Neural cell (in vitro differentiated cells): ENCODE measurements at regions not wholly inside any gene's neighbourhood (a gene's known extent, or its start where the extent isn't known, plus 50 kb on each side); places are given as distances from the start of the nearest gene placed in this dataset.

ENCODE experiments used
- EP300 ChIP-seq: fragments of 450-650 bp; conservative IDR thresholded peaks from 2 replicates; pipeline ENCODE4 v1.6.1; 2014; ENCODE audit warnings: antibody characterized with exemption, mild to moderate bottlenecking, moderate library complexity; ENCODE audit not compliant: poor library complexity, severe bottlenecking
- EZH2 ChIP-seq: fragments of 200-600, 300-800 bp; shearing (Covaris generic), sonication (generic); IDR thresholded peaks from 2 replicates; pipeline ENCODE4 v1.6.1; 2014; ENCODE audit warnings: antibody characterized with exemption, low read length, borderline replicate concordance, mild to moderate bottlenecking; ENCODE audit not compliant: insufficient read depth, poor library complexity, severe bottlenecking
- MXI1 ChIP-seq: fragments of 450-650 bp; conservative IDR thresholded peaks from 2 replicates; pipeline ENCODE4 v1.6.1; 2014; ENCODE audit warnings: antibody characterized with exemption, mild to moderate bottlenecking; ENCODE audit not compliant: poor library complexity, severe bottlenecking
- POLR2AphosphoS5 ChIP-seq: IDR thresholded peaks from 2 replicates; pipeline ENCODE4 v1.6.1; 2012
- TF ChIP-seq, protein P1 (sequence below): fragments of 450-650 bp; IDR thresholded peaks from 2 replicates; pipeline ENCODE4 v1.5.1; 2014; ENCODE audit warnings: antibody characterized with exemption, mild to moderate bottlenecking, moderate library complexity; ENCODE audit not compliant: poor library complexity, severe bottlenecking
- TF ChIP-seq, protein P2 (sequence below): IDR thresholded peaks from 2 replicates; pipeline ENCODE4 v1.6.1; 2012; ENCODE audit warnings: borderline replicate concordance

DNA sequence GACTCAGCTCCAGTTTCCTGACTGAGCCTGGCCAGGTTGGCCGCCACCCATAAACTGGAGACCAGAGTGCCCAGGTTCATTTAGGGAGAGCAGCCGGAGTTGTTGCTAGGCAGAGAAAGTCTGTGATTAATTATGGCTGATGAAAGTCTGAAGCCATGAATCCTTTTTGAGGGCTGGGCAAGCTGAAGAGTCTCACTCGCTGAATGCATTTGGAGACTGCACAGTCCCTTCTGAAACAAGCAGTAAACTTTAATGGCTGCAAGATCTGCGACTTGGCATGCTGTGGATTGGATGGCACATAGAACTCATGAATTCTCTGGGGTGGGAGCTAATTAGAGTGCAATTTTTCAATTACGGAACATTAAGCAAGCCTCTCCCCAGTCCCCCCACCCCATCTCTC is 282.1 kb downstream of the RPLP1 start:
- no peak for TF ChIP-seq EZH2
- TF ChIP-seq, protein P1, sequence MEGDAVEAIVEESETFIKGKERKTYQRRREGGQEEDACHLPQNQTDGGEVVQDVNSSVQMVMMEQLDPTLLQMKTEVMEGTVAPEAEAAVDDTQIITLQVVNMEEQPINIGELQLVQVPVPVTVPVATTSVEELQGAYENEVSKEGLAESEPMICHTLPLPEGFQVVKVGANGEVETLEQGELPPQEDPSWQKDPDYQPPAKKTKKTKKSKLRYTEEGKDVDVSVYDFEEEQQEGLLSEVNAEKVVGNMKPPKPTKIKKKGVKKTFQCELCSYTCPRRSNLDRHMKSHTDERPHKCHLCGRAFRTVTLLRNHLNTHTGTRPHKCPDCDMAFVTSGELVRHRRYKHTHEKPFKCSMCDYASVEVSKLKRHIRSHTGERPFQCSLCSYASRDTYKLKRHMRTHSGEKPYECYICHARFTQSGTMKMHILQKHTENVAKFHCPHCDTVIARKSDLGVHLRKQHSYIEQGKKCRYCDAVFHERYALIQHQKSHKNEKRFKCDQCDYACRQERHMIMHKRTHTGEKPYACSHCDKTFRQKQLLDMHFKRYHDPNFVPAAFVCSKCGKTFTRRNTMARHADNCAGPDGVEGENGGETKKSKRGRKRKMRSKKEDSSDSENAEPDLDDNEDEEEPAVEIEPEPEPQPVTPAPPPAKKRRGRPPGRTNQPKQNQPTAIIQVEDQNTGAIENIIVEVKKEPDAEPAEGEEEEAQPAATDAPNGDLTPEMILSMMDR: no peak
- TF ChIP-seq, protein P2, sequence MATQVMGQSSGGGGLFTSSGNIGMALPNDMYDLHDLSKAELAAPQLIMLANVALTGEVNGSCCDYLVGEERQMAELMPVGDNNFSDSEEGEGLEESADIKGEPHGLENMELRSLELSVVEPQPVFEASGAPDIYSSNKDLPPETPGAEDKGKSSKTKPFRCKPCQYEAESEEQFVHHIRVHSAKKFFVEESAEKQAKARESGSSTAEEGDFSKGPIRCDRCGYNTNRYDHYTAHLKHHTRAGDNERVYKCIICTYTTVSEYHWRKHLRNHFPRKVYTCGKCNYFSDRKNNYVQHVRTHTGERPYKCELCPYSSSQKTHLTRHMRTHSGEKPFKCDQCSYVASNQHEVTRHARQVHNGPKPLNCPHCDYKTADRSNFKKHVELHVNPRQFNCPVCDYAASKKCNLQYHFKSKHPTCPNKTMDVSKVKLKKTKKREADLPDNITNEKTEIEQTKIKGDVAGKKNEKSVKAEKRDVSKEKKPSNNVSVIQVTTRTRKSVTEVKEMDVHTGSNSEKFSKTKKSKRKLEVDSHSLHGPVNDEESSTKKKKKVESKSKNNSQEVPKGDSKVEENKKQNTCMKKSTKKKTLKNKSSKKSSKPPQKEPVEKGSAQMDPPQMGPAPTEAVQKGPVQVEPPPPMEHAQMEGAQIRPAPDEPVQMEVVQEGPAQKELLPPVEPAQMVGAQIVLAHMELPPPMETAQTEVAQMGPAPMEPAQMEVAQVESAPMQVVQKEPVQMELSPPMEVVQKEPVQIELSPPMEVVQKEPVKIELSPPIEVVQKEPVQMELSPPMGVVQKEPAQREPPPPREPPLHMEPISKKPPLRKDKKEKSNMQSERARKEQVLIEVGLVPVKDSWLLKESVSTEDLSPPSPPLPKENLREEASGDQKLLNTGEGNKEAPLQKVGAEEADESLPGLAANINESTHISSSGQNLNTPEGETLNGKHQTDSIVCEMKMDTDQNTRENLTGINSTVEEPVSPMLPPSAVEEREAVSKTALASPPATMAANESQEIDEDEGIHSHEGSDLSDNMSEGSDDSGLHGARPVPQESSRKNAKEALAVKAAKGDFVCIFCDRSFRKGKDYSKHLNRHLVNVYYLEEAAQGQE: no peak
- no peak for TF ChIP-seq EP300
- TF ChIP-seq MXI1: no peak
- no peak for TF ChIP-seq POLR2AphosphoS5
